ENCODE measurements at regions not wholly inside any gene's neighbourhood (a gene's known extent, or its start where the extent isn't known, plus 50 kb on each side); places are given as distances from the start of the nearest gene placed in this dataset.

DNA sequence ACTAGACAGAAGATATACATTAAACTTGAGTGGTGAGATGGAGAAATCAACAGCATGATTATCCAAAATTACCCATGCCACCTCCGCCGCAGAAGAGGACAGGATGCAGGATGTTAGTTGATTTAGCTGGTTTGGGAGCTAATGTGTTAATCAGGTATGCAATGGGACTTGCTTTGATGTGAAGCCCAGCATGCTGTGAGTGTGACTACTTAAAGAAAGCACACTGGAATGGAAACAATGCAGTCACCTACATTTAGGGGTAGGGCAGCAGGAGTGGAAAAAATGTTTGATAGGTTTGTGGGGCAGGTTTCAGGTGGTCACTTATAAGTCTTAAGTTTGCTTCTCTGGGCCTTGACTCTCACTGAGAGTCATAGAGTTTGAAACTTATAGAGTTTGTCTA is 170.0 kb upstream of the DAAM1 start:
- TF ChIP-seq CTCF (IDR thresholded peaks at IDR 0.05), result no peak
- no peak for TF ChIP-seq POLR2A (IDR thresholded peaks at IDR 0.05)
